IgD-negative memory B cell (primary cell): ENCODE measurements at regions not wholly inside any gene's neighbourhood (a gene's known extent, or its start where the extent isn't known, plus 50 kb on each side); places are given as distances from the start of the nearest gene placed in this dataset.
"Not testable (repeated sequence)": the region's sequence is repeated elsewhere in the genome, so short reads cannot be mapped to it uniquely, and the experiment has no call there.

Experiments used
- H3K27ac Mint-ChIP-seq, 3 donors: one replicate each; pipeline ENCODE4 v1.8.0; 2020 to 2022; ENCODE audit warnings: mild to moderate bottlenecking in 3 of 3, mixed read lengths in 3 of 3, moderate library complexity in 1 of 3
- H3K27me3 Mint-ChIP-seq: one replicate; pipeline ENCODE4 v1.8.0; 2021; ENCODE audit warnings: mixed read lengths
- H3K36me3 Mint-ChIP-seq: one replicate; pipeline ENCODE4 v1.8.0; 2020; ENCODE audit warnings: mild to moderate bottlenecking, mixed read lengths
- H3K4me1 Mint-ChIP-seq, 3 donors: one replicate each; pipeline ENCODE4 v1.8.0; 2020 to 2022; ENCODE audit warnings: mixed read lengths in 3 of 3, mild to moderate bottlenecking in 1 of 3
- H3K4me3 Mint-ChIP-seq, 4 donors: one replicate each; pipeline ENCODE4 v1.8.0; 2020 to 2022; ENCODE audit warnings: mild to moderate bottlenecking in 4 of 4, mixed read lengths in 4 of 4, moderate library complexity in 3 of 4
- H3K9me3 Mint-ChIP-seq, 3 donors: one replicate each; pipeline ENCODE4 v1.8.0; 2020 to 2021; ENCODE audit warnings: mixed read lengths in 3 of 3, mild to moderate bottlenecking in 1 of 3

DNA sequence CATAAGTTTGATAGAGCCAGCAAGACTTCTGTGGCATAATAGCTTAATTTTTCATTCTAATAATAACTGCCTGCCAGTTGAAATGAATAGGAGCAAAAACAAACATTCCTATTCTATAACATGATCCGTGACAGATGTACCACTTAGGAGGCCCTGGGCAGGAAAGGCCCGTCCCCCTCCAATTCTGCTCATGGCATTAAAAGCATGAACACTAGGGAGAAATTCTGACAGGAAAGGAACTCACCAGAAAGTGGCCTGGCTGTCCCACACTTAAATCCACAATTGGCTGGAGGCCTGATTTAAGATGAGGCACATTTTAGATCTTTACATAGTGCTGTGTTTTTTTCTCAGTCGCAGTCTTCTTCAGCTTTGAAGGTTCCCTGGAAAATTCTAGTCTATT, 261.9 kb upstream of the ETAA1 start:
- no peaks in the 10 kb centered on the region for H3K36me3 Mint-ChIP-seq
- H3K4me1 Mint-ChIP-seq, result no peaks in the 10 kb centered on the region
- no peak overlapping the region for H3K27ac Mint-ChIP-seq
- H3K9me3 Mint-ChIP-seq, result peaks cover 0 to 3% (median 0%) of the 10 kb centered on the region in 3 donors
- no peak overlapping the region for H3K4me3 Mint-ChIP-seq
- no peaks in the 10 kb centered on the region for H3K27me3 Mint-ChIP-seq

DNA sequence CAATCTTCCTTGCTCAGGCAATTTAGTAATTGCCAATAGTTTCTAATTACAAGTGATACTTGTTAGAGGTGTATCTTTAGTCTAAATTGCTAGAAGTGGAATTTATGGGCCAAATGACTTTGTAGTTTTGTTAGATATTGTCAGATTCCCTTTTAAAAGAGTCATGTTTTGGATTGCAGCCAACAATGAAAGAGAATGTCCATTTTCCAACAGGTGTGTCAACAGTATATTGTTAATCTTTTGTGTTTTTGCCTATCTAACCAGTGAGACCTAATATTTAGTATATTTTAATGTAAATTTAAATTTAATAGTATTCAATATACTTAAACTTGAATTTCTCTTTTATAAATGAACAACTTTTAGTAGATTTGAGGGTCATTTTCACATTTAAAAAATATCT, 259.4 kb upstream of the ETAA1 start:
- Mint-ChIP-seq H3K27me3 (no peaks in the 10 kb centered on the region), H3K36me3 (no peaks in the 10 kb centered on the region), H3K4me1 (no peaks in the 10 kb centered on the region), H3K9me3 (peaks cover 0 to 3% (median 0%) of the 10 kb centered on the region in 3 donors), H3K4me3 (no peak overlapping the region), H3K27ac (no peak overlapping the region)

DNA sequence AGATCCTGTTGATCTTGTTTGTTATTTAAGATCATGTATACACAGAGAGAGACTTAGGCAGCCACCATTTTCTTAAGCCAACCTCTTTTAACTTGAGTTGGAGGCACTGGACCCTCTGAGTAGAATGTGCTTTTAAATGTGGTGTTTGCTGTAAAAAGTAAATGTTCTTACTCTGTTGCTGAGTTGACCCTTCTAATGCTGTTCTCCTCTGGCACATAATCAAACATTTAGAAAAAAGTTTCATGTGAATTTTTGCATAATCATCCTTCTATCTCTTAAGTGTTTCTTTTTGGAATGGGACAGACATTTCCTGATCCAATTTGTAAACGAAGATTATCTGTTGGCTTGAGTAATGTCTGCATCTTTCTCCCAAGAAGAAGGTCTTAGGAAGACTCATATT, 255.1 kb upstream of the ETAA1 start:
- no peak overlapping the region for H3K4me3 Mint-ChIP-seq
- no peak overlapping the region for H3K27ac Mint-ChIP-seq
- no peaks in the 10 kb centered on the region for H3K36me3 Mint-ChIP-seq
- H3K9me3 Mint-ChIP-seq, result peaks cover 0 to 3% (median 0%) of the 10 kb centered on the region in 3 donors
- no peaks in the 10 kb centered on the region for H3K4me1 Mint-ChIP-seq
- no peaks in the 10 kb centered on the region for H3K27me3 Mint-ChIP-seq

DNA sequence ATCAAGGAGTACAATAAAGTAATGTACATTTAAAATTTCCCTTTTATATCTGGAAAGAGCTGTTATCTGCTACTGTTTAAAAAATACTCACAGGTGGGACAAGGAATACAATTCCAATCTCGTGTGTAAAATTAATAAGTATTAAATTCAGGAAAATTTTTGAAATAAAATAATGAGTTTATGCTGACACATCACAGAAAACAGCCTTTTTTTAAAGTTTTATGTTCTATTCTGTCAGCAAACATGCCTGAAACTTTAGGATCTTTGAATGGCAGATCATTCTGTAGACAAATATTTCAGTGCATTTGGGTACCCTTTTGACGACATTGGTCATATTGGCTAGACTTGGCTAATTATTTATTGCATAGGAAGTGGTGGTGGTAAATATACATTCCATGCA, 254.4 kb upstream of the ETAA1 start:
- no peaks in the 10 kb centered on the region for H3K36me3 Mint-ChIP-seq
- H3K4me1 Mint-ChIP-seq, result no peaks in the 10 kb centered on the region
- no peak overlapping the region for H3K27ac Mint-ChIP-seq
- H3K27me3 Mint-ChIP-seq, result no peaks in the 10 kb centered on the region
- peaks cover 0 to 3% (median 0%) of the 10 kb centered on the region in 3 donors for H3K9me3 Mint-ChIP-seq
- H3K4me3 Mint-ChIP-seq, result no peak overlapping the region

DNA sequence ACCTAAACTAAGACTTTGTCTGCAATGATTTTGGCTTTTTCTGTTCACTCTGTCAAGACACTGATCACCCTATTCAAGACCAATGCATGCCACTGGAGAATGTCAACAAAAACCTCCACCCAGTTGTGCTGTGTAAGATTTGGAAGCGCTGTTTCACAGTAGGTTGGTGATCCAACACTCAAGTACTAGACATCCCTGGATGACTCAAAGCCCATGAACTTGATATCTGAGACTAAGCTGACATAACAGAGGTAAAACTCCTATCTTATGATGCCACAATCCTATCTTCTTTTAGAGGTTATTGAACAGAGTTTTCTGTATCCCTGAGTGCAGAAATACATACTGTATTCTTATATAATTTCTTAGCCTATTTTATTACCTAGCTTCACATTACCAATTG, 251.3 kb upstream of the ETAA1 start:
- Mint-ChIP-seq H3K4me1 (no peaks in the 10 kb centered on the region), H3K9me3 (peaks cover 0 to 6% (median 0%) of the 10 kb centered on the region in 3 donors), H3K4me3 (no peak overlapping the region), H3K36me3 (no peaks in the 10 kb centered on the region), H3K27me3 (no peaks in the 10 kb centered on the region), H3K27ac (no peak overlapping the region)

DNA sequence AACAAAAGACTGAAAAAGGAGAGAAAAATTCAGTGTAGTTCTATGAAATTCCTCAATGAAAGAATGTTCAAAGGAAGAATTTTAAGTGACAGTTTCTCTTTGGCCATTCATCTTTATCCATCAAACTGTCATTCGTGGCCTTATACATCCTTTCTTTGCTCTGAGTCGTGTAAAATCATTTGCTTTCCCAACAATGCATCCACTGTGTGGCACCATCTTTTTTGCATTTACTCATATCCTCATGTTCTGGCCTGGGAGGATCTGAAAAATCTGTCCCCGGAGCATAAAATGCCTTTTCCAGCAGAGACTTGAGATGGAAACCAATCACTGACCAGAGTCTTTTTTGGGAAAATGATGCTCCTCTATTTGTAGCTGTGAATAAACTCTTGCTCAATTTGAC, 240.3 kb upstream of the ETAA1 start:
- H3K27ac Mint-ChIP-seq, result no peak overlapping the region

DNA sequence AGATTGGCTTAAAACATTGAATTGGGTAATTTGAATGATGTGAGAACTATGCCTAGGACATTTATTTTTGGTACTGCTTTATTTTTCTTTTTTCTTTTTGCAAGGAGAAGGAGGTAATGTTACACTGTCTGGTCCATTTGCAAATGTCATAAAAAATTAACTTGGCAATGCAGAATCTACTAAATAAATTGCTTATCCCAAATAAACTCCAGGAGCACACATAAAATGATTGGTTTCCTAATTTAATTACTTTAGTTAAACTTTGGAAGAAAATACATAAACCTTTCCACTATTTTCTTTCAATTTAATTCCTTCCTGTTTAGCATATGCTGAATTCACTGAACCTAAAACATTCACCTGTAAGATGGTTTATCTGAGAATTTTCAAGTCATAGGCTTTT, 238.4 kb upstream of the ETAA1 start:
- peaks cover 0 to 3% (median 0%) of the 10 kb centered on the region in 3 donors for H3K9me3 Mint-ChIP-seq
- H3K27ac Mint-ChIP-seq, result no peak overlapping the region
- no peak overlapping the region for H3K4me3 Mint-ChIP-seq
- H3K4me1 Mint-ChIP-seq, result no peaks in the 10 kb centered on the region
- no peaks in the 10 kb centered on the region for H3K36me3 Mint-ChIP-seq
- no peaks in the 10 kb centered on the region for H3K27me3 Mint-ChIP-seq

More for the DNA sequence above, 240.3 kb upstream of the ETAA1 start:
- Mint-ChIP-seq H3K4me3 (no peak overlapping the region), H3K36me3 (no peaks in the 10 kb centered on the region), H3K9me3 (peaks cover 0 to 3% (median 3%) of the 10 kb centered on the region in 3 donors), H3K27me3 (no peaks in the 10 kb centered on the region), H3K4me1 (no peaks in the 10 kb centered on the region)

DNA sequence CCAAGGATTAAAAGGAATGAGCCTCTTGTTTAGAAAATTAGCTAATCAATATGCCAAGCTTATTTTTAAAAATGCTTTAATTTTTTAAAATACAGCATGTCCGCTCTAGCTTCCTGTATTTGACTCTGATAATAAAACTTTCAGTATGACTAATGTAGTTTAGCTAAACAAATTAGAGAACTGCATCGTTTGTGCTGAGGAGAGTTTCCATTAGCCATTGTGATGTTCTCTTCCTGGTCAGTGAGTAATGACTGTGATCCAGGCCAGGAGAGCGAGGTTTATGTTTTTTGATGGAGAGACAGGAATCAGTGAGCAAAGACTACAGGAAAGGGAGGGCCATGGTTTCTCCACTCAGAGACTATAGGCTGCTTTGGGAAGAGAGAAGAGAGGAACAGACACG, 237.2 kb upstream of the ETAA1 start:
- Mint-ChIP-seq H3K9me3 (peaks cover 0 to 3% (median under 1%) of the 10 kb centered on the region in 3 donors), H3K4me3 (no peak overlapping the region), H3K27ac (no peak overlapping the region), H3K27me3 (no peaks in the 10 kb centered on the region), H3K4me1 (no peaks in the 10 kb centered on the region), H3K36me3 (peaks cover 2% of the 10 kb centered on the region)

DNA sequence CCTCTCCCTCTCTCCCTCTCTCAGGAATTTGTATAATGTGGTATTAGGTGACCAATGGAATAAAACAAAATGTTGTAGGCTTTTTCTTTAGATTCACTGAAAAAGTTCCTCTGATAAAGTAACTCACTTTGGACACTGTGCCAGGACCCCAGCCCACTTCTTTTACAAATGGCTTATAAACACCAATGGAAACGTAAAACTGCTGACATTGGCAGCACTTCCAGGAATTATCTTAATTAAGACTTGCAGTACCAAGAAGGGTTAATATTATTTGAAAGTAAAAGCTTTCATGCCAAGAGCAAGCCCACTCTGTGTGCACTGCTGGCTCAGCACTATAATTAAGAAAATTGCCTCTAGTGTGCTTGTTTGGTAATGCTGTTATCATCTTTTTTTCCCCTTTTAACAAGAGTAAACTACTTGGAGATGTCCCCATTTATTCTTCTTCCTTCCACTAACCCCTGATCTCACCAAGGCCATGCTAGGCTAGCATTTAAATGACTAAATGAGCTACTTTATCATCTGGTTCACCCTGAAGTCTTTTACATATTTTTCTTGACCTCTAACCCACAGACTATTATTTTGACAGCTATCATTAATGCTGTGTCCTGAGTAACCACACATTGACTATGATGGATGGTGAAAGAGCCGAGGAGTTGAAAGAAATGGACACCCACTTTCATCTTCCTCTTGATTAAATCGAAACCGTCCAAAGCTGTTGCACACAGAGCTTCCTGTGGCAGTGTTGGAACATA, 232.2 kb upstream of the ETAA1 start:
- Mint-ChIP-seq H3K36me3 (peaks cover 2% of the 10 kb centered on the region), H3K4me1 (no peaks in the 10 kb centered on the region), H3K4me3 (no peak overlapping the region), H3K9me3 (peaks cover 2 to 9% (median 5%) of the 10 kb centered on the region in 3 donors), H3K27me3 (no peaks in the 10 kb centered on the region), H3K27ac (no peak overlapping the region)

DNA sequence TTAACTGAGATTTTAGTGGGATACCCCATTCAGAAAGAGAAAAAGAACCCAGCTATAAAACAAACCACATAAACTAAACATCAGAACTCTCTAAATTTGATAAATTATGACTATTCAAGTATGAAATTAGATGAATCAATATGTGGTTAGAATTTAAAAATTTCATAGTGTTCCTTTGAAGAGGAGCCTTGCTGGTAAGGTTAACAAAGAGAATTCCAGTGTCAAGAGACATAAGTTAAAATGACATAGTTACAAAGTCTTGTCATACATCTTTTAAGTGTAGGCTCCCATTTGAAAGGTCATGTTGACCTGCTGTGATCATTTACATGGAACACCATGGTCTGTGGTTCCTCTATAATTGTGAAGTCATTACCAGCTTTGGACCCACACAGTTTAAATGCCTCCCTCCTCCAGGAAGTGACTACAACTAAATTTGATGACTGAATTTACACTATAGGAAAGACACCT, 231.6 kb upstream of the ETAA1 start:
- Mint-ChIP-seq H3K9me3 (peaks cover 2 to 9% (median 5%) of the 10 kb centered on the region in 3 donors), H3K4me3 (no peak overlapping the region), H3K27me3 (no peaks in the 10 kb centered on the region), H3K27ac (no peak overlapping the region), H3K4me1 (no peaks in the 10 kb centered on the region), H3K36me3 (peaks cover 2% of the 10 kb centered on the region)

DNA sequence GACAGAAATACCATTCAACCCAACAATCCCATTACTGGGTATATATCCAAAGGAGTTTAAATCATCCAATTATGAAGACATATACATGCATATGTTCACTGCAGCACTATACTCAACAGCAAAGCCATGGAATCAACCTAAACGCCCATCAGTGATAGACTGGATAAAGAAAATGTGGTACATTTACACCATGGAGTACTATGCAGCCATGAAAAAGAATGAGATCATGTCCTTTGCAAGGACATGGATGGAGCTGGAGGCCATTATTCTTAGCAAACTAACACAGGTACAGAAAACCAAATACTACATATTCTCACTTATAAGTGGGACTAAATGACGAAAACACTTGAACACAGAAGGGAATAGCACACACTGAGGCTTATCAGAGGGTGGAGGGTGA, 230.6 kb upstream of the ETAA1 start:
- H3K4me3 Mint-ChIP-seq, H3K36me3 Mint-ChIP-seq, H3K4me1 Mint-ChIP-seq, H3K27me3 Mint-ChIP-seq, H3K27ac Mint-ChIP-seq, H3K9me3 Mint-ChIP-seq: not testable (repeated sequence)

DNA sequence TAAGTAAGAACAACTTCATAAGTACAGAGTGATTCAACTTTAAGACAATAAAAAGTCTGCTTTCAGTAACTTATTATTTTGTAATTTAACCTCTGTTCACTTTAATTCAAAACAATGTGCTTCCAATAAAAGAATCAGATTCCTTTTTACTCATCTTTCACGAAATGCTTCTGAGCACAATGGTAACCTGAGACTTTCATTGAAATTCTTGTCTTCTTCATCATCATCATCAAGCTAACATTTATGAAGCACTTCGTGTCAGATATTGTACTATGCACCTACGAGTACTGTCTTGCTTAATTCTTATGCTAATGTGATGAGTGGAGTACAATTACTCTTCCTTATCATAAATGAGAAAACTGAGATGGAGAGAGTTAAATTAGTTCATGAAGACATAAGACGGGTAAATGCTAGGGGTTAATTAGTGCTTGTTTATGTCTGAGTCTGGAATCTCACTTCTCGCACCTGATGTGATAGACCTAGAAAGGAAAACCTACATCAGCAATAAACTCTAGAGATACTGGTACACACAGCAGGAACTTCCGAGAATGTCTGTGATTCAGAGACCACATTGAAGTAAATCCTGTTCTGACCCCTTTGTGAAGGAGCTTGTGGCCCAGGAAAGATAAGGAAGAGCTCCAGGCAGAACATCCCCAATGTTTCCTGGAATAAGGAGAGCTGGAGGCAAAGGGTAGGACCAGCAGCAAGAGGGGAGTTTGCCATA, 227.6 kb upstream of the ETAA1 start:
- Mint-ChIP-seq H3K27ac (no peak overlapping the region), H3K4me3 (no peak overlapping the region), H3K36me3 (no peaks in the 10 kb centered on the region), H3K9me3 (peaks cover 2 to 6% (median 5%) of the 10 kb centered on the region in 3 donors), H3K4me1 (no peaks in the 10 kb centered on the region), H3K27me3 (no peaks in the 10 kb centered on the region)

DNA sequence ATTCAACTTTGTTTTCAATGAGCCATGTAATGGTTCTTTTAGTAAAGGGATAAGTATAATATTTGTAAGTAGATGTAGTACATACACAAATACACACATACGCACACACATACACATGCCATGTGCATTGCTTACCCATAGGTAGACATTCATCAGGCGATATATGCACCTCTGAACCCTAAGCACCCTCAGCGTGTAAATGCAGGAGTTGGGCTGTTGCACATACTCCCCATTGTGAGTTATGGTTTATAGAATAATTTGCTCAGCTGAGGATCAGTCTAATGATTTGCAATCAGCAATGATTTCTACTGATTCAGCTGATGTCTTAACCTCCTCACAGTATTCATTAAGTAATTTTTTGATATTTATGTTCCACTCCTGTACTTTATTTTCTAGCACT, 217.6 kb upstream of the ETAA1 start:
- Mint-ChIP-seq H3K27me3 (no peaks in the 10 kb centered on the region), H3K27ac (no peak overlapping the region), H3K4me1 (no peaks in the 10 kb centered on the region), H3K36me3 (peaks cover 3% of the 10 kb centered on the region), H3K9me3 (peaks cover 0 to 1% (median 0%) of the 10 kb centered on the region in 3 donors), H3K4me3 (no peak overlapping the region)

DNA sequence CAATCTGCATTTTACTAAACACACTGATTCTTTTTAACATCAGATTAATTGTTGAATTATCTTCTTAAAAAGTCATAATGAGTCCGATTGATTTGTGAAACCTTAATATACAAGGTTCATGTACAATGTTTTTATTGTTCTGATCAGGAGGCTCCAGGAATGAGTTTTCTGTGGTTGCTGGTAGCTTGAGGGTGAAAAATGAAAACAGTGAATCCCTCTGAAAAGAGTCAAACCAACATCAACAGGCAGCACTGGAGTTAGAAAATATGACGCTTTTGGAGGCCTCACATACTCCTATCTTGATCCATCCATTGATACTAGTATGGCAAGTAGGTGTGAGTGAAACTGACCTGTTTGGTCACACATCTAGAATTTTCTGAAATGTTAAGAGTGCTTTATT, 216.3 kb upstream of the ETAA1 start:
- H3K9me3 Mint-ChIP-seq, result peaks cover 0 to 1% (median 0%) of the 10 kb centered on the region in 3 donors
- no peak overlapping the region for H3K4me3 Mint-ChIP-seq
- H3K4me1 Mint-ChIP-seq, result no peaks in the 10 kb centered on the region
- H3K36me3 Mint-ChIP-seq, result peaks cover 3% of the 10 kb centered on the region
- no peak overlapping the region for H3K27ac Mint-ChIP-seq
- H3K27me3 Mint-ChIP-seq, result no peaks in the 10 kb centered on the region

DNA sequence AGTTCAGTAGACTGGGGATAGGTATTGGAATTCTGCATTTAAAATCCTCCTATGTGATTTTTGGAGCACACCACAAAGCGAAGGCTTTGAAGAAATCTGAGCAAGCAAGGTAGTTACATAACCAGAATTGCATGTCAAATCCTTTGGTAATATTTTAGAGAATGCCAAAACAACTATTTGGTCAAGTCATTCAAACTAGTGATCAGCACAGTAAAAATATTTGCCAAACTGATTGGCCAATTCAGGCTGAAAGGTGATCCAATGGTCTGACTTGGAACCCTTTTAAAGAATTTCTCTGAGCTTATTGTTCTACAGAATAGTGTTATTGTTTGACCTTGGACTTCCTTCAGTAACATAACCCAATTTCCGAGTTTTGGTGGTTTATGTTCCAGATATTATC, 214.2 kb upstream of the ETAA1 start:
- Mint-ChIP-seq H3K4me3 (no peak overlapping the region), H3K36me3 (peaks cover 3% of the 10 kb centered on the region), H3K4me1 (no peaks in the 10 kb centered on the region), H3K9me3 (peaks cover 0 to 2% (median 0%) of the 10 kb centered on the region in 3 donors), H3K27ac (no peak overlapping the region), H3K27me3 (no peaks in the 10 kb centered on the region)

DNA sequence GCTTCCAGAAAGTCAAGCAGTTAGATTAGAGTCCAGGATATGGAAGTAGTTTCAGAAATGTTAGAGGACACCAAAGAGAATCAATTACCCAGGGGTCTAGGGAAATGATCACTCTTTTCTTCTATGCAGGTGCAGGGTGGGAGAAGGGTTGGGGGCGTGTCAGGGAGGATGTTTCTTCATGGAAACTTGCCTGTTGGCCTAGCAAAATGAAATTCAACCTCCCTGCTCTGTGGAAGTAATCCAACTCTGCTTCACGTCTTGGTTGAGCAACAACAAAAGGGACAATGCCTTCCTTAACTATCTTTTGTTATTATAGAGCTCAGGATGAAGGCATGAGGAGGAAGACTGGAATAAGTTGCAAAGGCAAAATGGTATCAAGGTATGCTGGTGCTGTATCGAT, 210.8 kb upstream of the ETAA1 start:
- Mint-ChIP-seq H3K36me3 (no peaks in the 10 kb centered on the region), H3K9me3 (peaks cover 0 to 2% (median 0%) of the 10 kb centered on the region in 3 donors), H3K27me3 (no peaks in the 10 kb centered on the region), H3K27ac (no peak overlapping the region), H3K4me1 (no peaks in the 10 kb centered on the region), H3K4me3 (no peak overlapping the region)
